Cardiac fibroblast (primary cell): ENCODE measurements at regions not wholly inside any gene's neighbourhood (a gene's known extent, or its start where the extent isn't known, plus 50 kb on each side); places are given as distances from the start of the nearest gene placed in this dataset.

Source experiments
- DNase-seq, 2 donors: peaks; one replicate each; pipeline versions ENCODE4 v3.0.0 to v3.0.0-alpha.2; 2010; ENCODE audit warnings: low read depth in 2 of 2
- H3K4me3 ChIP-seq, 2 donors: replicated peaks in 1 of 2; 1 replicate in 1 of 2; 2 replicates in 1 of 2; pipeline ENCODE4 v1.5.1; 2011; ENCODE audit warnings: low read depth in 2 of 2, low read length in 2 of 2, mild to moderate bottlenecking in 2 of 2, moderate library complexity in 1 of 2
- TF ChIP-seq, protein P1 (sequence below): IDR thresholded peaks from one replicate; pipeline ENCODE4 v1.5.1; 2011; ENCODE audit warnings: low read depth, mild to moderate bottlenecking, low read length, inconsistent platforms

DNA sequence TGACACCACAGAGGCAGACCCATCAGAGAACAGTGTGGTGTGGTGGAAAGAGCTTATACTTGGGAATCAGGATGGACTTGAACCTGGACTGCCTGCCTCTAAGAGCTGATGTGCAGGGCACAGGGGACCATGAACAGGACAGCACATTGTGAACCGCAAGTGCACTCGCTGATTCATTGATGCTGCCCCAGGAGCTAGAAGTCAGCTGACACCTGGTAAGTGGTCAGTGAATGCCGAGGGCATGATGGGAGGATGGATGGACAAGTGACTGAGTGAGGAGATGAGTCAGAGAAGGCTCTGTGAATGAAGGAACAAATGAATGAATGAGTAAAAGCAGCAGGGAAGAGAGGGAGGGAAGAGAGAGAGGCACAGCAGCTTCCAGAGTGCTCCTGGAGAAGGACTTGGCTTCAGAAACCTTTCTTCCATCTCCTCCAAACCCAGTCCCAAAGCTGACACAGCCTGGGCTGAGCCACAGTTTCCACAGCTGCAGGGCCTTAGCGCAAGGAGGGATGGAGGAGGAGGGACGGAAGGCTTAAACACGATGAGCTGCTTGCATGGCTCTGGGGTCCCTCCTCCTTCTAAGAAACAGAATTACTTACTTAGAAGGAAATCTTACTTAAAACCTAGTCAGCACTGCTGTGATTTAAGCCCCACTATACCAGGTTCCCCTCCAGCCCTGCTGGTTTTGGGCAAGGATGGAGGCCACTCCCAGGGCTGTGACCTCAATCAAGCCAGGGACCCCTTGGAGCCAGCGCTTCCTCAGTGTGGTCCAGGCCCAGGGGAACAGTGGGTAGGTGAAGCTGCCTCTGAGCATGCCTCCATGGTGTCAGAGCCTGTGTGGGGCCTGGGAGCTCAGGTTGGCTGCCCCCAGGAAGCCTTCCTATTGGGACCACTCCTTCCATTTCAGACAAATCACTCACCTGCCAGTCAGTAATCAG, 184.6 kb downstream of the TMEM132E start:
- TF ChIP-seq, protein P1, sequence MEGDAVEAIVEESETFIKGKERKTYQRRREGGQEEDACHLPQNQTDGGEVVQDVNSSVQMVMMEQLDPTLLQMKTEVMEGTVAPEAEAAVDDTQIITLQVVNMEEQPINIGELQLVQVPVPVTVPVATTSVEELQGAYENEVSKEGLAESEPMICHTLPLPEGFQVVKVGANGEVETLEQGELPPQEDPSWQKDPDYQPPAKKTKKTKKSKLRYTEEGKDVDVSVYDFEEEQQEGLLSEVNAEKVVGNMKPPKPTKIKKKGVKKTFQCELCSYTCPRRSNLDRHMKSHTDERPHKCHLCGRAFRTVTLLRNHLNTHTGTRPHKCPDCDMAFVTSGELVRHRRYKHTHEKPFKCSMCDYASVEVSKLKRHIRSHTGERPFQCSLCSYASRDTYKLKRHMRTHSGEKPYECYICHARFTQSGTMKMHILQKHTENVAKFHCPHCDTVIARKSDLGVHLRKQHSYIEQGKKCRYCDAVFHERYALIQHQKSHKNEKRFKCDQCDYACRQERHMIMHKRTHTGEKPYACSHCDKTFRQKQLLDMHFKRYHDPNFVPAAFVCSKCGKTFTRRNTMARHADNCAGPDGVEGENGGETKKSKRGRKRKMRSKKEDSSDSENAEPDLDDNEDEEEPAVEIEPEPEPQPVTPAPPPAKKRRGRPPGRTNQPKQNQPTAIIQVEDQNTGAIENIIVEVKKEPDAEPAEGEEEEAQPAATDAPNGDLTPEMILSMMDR: no peak
- H3K4me3 ChIP-seq: no peak overlapping the region
- no peak for DNase-seq

DNA sequence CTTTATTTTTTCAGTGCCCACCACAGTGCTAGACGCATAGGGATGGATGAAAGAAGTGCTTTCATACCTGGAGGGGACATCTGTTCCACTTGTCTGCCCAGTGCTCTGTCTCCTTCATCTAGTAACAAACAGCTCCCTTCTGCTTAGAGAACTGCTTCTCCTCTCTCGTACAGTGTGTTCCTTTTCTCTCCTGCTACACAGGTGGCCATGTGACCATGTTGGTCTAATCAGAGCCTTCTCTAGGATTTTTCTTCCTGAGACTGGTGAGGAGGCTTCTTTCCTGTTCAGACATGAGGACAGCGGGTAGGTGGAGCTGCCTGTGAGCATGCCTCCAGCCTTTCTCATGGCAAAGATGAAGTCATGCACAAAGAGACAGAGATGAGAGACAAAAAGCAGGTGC, 182.7 kb downstream of the TMEM132E start:
- no peak for DNase-seq
- H3K4me3 ChIP-seq: no peak overlapping the region
- TF ChIP-seq, protein P1: no peak

DNA sequence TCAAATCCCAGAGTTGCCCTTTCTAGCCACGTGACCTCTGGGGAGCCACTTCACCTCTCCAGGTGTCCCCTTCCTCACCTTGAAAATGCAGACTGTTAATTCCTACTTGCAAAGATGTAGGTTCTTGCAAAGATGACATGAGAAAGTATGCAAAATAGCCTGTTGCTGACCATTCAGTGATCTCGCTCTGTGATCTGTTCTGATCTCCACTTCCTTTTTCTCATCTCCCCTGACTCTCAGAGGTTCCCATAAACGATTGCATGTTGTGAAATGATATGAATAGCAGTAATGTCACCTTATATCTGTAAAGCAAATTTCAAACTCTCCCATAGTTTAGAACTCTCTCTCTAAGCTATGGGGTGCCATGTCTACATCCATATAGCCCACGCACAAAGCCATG, 182.3 kb downstream of the TMEM132E start:
- no peak overlapping the region for H3K4me3 ChIP-seq
- no peak for DNase-seq
- TF ChIP-seq, protein P1: no peak

DNA sequence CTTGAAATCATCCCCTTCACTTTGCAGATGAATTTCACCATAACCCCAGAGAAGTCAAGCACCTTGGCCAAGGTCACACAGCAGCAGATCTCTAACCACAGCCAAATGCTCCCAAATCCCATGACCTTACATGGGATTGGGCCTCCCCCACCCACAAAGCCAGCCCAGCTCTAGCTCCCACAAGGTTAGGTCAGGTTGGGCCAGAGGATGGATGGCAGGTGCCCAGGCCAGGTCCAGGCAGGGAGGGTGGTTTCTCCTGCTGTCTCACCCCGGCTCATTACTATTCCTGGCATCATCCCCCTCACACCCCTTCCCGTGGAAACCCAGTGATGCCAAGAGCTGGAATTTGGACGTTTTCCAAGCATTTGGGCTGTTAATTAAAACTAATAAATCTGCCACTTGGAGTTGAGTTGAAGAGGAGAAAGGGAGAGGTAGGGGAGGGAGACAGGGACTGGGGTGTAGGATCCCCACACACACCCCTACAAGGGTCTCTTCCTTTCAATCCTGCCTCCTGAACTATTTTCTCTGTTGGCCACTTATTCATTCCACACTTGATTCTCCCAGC, 181.6 kb downstream of the TMEM132E start:
- no peak overlapping the region for H3K4me3 ChIP-seq
- TF ChIP-seq, protein P1: no peak
- DNase-seq: no peak

DNA sequence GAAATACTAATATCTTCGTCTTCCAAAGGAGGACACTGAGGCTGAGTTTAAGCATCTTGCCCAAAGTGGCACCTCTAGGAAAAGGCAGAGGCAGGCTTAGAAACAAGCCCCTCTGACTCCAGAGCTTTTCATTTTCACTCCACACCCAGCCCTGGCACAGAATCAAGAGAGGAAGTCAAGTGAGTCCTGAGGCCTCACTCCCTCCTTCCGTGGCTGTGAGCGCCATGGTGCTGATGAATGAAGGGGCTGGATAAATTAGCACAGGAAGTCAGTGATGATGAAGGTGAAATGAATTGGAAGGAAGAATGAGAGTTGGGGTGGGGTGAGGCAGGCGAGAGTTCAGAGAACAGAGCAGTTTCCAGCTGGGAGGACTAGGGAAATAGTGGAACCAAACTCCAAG, 179.3 kb downstream of the TMEM132E start:
- H3K4me3 ChIP-seq: no peak overlapping the region
- no peak for DNase-seq
- TF ChIP-seq, protein P1: no peak

DNA sequence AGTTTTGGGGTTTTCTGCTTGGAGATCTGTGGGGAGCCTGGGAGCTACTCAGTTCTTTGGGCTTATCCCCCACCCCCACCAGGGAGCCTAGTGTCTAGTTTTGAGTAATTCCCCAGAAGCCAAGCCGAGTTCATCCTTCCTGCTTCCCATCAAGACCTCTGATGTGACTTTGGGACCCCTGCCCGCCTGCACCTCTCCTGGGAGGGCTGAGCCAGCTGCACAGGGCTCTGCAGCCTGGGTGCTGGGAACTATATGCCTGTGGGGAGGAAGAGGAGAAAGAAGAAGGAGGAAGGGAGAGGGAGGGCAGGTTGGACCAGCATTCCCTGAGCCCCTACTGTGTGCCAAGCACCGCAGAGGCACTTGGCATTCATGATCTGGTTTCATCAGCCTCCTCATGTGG, 178.9 kb downstream of the TMEM132E start:
- TF ChIP-seq, protein P1: no peak
- DNase-seq: no peak
- no peak overlapping the region for H3K4me3 ChIP-seq
